SHP77 treated with DMSO at 0.1 percent for 48 hours (cell line): ENCODE measurements at regions not wholly inside any gene's neighbourhood (a gene's known extent, or its start where the extent isn't known, plus 50 kb on each side); places are given as distances from the start of the nearest gene placed in this dataset.

Experiments
- DNase-seq: peaks from one replicate; lab custom pipeline; 2025; lab: John Stamatoyannopoulos, UW

DNA sequence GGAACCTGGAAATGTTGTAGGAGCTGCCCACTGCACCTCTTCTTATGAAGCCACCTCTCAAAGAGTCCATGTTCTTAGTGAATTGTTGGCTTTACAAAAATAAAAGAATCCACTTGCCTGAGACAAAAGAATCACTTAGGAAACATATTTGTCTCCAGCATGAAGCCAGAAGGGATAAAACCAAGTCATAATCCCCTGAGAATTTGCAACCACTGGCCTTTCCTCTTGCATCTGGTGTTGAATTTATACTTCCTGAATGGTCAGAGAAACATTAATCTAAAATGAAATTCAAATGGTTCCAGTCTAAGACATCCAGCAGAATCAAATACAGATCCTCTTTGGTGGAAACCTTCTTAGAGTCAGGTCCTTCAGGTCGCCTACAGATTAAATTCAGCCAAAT, 192.5 kb upstream of the ECI2 start:
- no peak for DNase-seq

DNA sequence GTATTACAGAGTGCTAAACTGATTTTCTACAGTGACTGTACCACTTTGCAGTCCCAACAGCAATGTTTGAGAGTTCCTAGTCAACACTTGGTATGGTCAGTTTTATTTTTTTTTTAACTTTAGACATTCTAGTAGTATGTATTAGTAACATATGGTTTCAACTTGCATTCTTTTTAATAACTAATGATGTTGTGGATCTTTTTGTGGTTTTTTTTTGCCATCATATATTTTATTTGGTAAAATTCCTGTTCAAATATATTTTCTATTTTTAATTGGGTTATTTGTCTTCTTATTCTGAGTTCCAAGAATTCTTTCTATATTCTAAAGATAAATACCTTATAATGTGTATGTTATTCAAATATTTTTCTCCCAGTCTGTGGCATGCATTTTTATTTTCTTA, 189.4 kb upstream of the ECI2 start:
- no peak for DNase-seq

DNA sequence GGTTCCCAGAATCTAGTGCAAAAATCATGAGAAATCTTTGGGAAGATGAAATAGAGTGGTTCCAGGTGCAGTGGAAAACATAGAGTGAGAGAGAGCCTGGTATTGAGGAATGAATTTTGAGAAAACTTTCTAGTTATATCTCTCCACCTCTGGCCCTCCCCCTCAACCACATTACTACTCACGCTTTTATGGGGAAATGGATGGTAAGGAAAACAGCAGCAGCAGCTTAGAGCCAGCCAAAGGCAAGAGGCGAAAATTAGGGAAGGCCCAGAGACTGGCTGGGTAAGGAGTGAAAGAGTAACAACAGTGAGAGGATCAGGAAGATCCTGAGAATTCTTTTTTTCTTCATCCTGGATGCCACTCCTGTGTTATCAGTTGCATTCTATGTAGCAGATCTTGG, 187.9 kb upstream of the ECI2 start:
- no peak for DNase-seq

DNA sequence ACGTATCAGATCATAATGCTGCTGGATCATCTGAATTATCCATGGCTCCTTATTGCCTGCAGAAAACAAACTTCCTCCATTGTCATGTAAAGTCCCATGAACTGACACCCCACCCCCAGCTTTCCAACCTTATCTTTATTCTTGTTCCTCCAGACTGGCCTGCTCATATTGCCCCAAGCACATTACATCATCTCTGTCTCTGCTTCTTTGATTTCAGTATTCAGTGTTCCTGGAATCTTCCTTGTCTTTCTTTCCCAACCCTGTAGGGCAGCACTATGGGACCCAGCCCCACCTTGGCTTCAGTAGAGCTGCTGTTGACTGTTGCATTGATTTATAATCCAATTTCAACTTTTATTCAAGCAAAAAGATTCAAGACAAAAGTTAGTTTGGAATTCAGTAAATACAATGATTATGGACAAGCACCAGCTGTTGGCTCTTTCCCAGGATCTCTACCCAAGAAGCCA, 187.5 kb upstream of the ECI2 start:
- no peak for DNase-seq

DNA sequence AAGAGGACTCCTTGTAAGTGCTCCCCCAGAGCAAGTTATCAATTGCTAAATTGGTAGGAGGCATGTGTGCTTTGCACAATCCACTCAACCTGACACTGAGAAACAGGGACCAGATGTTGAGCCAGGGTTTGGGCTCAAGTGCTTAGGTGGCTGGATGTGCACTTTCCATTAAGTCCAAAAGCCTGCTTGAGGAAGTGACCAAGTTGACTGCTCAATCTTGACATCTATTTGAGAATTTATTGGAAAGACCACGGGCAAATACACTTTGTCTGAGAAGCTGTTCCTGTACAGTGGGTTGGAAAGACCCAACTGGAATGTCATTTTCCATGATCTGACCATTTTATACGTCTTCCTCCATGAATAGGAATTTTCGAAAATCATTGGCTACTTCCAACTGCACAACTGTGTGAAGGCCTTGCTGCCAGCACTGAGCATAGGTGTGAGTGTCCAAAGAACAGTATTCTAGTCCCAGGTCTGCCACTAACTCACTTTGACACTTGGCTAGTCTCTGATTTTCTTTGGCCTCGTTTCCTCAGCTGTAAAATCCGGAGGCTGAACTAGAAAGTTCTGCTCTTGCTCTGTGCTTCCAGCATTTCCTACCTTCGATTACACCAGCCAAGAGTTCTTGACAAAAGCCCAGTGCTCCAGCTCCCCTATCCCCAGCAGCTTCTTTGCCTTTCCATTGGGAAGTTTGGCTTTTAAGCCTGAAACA, 186.9 kb upstream of the ECI2 start:
- no peak for DNase-seq

DNA sequence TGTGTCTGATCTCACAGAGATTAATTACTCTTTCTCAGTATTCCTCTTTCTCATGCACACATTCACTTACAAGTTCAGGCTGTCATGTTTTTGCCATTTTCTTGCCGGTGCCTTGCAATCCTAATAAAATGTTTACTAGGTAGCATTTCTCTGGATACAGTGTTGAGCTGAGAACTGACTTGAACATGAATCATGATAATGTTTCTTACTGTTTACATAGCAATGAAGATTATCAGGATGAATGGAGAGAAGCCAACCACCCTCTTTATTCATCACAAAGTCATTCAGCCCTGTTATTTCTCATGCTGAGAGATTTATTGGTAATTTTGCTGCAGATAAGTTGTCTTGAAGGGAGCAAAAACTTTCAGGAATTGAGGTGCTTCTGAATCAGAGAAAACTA, 185.5 kb upstream of the ECI2 start:
- no peak for DNase-seq

DNA sequence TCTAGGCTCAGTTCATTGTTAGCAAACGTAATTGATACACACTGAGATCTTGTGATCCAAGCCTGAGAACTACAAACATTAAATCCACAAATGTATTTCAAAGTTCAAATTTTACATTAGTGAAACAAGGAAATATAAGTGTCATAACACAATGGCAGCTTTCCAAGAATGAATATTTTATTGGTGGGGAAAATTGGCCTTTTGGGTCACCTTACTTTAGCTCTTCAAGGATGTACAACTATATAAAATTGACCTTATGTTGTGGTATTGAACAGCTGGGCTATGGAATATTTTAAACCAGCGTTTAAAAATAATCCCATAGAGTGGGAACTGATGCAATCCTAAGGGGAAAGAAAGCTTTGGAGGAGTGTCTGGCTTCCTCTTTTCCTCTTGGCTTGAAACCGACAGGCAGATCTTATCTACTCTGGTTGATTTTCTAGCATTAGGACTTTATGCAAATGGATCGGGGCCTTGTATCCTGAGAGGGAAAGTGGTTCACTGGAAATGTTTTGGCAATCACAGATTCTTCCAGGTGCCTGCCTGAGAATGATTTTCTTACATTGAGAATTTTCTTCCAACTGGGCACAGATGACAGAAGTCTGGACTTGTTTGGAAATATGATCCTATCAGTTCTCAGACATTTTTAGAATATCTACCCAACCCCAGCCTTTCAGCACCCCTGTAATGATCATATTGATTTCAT, 184.8 kb upstream of the ECI2 start:
- DNase-seq = no peak

DNA sequence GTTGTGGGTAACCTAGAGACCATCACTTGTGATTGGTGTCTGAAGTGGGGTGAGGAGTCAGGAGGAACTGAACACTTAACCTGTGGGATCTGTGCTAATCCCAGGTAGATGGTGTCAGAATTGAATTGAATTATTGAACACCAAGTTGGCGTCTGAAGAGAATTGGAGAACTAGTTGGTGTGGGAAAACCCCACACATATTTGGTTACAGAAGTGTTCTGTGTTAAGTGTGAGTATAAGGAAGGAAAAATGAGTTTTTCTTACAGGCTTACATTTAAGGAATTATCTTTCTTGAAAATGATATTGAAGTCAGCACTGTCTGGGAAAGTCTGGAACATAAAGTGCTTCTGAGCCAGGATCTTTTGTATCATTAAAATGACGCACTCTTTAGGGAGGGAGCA, 182.9 kb upstream of the ECI2 start:
- DNase-seq = no peak

DNA sequence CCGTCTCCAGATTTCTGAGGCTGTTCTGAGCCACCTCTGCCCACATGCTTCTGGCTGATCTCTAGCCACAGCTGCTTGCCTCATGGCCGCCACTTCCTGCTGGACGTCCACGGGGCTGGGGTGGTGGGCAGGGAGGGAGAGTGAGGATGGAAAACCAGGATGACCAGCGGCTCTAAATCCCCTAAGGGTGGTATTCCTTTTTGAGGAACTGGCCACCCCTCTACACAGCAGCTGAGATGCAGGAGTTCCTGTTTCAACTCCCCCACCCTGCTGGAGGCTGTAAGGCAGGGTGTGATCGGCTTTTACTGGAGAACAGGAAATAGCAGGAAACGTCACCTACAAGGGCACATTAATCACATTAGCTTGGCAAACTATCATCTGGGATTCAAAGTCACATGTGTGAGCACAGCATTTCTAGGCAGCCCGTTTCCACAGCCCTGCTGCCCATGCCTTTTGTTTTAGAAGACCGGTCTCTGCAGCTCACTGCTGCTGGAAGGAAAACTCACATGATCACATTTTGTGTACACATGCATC, 181.6 kb upstream of the ECI2 start:
- DNase-seq = peak; percentile 64

DNA sequence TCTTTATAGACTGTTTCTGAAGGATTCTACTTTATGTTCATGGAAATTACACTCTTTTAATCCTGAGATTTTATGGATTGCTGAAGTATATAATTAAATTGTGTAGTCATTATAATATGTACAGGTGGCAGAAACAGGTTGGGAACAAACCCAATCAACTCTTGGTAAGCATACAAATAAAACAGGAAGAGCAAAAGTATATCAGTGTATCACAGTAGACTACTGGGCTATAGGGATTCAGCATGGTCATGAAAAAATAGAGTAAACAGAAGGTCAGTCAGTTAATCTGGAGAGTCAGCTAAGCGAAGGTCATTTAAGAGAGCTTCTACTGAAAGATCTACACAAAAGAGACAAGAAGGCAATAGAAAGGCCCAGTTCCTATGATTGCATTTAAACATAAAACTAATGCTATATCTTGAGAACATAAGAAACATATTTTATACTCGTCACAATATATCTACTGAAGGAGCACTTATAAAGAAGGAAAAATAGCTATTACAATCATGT, 178.9 kb upstream of the ECI2 start:
- DNase-seq = no peak

DNA sequence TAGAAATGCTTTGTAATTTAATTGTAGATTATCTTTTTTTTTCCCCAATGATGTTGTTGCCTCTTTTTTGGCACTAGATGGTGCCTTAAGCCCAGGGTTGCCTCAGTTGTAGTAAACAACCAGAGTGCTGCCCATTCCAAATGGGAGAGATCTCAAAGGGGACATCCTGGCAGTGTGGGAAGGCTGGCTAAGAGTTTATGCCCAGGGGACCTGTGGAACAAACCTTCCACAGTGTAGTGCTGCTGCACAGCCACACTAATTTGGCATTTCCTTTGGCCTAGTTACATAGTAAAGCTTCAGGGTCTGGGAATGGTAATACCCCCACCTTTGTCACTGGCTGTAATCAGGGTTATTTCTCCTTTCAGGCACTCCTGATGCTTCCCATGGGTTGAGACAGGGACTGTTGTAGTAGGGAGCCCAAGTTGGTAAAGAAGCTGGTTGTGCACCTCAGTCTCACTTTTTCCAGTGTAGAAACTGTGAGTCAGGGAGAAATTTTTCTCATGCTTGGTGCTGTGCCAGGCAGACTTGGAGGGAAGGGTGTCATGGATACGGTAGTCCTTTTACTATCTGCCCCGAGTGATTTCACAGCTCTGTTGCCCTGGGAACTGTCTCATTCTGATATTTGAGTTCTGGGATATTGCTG, 177.8 kb upstream of the ECI2 start:
- peak; percentile 32 for DNase-seq

DNA sequence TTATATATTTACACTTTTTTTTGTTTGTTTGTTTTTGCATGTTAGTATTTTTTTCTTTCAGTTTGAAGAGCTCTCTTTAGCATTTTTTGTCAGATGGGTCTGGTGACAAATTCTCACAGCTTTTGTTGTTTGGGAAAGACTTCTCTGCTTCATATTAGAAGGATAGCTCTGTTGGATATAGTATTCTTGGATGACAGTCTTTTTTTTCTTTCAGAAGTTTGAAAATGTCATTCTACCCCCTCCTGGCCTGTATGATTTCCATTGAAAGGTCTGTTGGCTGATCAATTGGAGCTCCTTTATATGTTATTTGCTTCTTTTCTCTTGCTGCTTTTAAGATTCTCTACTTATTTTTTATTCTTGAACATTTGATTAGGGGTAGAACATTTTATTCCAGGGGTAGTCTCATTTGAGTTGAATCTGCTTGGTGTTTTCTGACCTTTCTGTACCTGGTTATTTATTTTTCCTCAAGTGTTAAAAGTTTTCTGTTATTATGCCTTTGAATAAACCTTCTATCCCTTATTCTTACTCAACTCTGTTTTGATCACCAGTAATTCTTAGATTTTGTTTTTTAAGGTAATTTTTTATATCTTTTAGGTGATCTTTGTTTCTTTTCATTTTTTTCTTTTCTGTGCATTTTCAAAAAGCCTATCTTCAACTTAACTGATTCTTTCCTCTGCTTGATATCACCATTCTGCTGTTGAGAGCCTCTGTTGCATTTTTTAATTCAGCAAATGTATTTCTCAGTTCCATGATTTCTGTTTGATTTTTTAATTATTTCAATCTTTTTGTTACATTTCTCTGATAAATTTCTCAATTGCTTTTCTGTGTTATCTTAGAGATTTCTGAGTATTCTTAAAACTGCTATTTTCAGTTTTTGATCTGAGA, 176.8 kb upstream of the ECI2 start:
- no peak for DNase-seq

DNA sequence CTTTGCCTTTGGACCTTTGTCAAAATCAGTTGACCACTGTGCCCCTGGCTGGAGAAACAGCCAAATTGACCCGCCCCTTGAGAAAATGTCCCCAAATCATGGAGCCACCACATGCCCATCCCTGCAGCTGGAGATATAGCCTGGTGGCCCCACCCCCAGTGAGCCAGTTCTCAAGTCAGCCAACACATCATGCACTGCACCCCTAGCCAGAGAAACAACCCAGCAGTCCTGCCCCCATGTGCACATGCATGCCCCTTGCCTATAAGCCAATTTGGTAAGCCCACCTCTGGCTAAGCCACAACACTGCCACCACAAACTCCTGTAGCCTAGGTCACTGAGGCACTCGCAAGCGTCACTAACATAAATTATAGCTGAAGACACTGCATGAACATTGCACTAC, 174.2 kb upstream of the ECI2 start:
- DNase-seq = no peak

DNA sequence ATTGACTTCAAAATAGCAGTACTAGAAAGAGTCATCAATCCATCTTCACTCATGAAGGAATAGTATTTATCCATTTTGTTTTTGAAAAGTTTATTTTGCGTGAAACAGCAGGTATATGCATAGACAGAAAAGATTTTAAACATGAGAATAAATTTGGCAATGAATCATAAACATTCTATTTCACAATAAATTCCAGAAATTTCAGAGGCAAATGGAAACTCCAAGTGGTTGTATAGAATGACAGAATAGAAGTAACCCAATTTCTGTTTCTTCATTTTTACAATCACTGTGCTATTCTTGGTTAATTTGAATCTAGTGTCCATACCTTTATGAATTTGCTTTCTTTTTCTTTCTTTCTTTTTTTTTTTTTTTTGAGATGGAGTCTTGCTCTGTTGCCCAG, 173.0 kb upstream of the ECI2 start:
- no peak for DNase-seq

DNA sequence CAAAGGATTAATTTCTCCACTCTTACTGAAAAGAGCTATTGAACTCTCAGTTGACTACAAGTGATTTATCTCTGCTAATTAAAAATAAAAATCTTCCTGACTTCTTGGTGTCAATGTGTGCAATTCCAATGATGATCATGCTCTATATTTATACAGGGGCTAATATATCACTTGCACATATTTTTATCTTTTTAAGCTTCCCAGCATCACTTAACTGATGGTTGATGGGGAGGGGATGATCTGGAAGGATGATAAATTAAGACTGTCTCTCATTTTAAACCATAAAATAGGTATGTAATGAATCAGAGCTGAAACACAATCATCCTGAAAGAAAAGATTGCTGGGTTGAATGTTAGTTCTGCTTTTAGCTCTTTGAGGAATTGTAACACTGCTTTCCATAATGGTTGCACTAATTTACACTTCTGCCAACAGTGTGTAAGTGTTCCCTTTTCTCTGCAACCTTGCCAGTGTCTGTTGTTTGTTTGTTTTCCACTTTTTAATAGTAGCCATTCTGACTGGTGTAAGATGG, 169.6 kb upstream of the ECI2 start:
- DNase-seq = no peak

DNA sequence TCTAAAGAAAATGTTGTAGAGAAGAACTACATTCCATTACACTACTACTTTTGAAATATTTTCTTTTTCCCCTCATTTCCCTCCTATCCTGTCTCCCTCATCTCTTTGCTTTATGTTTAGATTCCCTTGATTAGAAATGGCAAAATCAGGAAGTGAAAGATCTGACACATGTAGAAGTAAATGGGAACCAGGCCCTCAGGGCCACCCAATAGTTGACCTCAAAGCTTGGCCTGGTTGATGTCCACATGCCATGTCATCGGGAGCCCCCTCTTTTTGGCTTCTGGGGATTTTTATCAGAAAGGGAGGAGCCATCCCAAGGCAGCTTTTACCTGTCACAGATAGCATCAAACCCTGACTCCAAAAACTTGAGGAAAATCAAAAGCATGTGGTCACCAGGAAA, 168.3 kb upstream of the ECI2 start:
- no peak for DNase-seq

DNA sequence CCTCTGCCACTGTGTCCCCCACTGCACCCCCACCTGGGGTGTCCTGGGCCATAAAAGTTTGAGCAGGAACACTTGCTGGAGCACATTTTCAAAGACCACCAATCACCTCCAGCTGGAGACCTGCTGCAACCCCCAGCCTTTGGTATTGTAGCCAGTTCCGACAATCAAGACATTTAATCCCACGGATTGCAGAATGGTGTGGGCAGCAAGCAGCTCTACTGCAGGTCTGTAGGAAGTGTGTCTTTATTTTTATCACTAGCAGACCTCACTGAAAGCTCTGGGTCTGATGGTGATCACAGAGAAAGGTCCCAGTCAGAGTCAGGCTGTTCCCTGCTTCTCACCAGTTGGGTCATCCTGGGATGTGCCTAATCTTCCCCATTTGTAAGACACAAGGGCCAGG, 167.1 kb upstream of the ECI2 start:
- no peak for DNase-seq

DNA sequence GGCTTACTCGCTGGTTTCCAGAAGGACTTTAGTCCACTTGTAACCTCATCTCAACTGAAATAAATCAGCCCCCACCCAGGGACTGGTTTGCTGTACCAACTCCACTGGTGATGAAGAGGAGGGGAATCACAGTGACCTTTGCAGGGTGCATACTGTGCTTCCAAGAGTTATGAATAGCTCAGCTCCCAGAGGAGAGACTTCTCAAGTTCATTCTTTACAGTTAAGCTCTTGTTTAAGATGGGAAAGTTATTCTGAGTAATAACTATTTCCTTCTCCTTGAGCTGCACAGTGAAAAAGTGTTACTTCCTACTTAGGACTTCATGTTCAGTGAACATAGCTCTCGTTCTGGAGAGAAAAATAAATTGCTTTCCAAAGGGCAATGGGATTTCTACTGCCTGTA, 166.5 kb upstream of the ECI2 start:
- DNase-seq = no peak

DNA sequence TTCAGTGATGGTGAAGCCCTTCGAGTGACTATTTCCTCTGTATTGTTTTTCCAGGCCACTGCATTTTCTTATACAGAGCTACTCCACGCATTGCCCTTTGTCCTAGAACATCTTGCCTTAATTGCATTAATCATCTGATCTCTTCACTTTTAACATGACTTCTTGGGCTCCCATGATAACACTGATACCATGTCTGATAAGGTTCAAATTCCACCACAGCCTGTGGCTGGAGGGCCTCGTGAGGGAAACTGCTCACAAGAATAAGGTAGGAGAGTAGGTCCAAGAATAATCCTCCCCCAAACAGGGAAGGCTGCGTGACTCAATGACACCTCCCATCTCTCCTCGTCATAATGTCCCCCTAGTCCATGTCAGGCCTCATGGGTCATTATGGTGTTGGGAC, 165.5 kb upstream of the ECI2 start:
- no peak for DNase-seq

DNA sequence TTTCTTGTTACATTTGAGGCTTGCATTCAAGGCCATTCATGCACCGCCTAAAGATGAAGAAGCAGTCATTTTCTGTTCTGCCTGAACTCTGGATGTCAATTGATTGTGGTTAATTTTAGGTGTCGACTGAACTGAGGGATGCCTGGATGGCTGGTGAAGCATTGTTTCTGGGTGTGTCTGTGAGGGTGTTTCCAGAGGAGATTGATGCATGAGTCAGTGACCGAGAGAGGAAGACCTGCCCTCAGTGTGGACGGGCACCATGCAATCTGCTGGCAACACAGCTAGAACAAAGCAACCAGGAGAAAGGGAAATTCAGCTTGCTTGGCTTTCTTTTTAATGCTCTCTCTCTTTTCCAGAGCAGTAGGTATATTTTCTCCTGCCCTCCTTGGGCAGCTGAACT, 164.1 kb upstream of the ECI2 start:
- no peak for DNase-seq

DNA sequence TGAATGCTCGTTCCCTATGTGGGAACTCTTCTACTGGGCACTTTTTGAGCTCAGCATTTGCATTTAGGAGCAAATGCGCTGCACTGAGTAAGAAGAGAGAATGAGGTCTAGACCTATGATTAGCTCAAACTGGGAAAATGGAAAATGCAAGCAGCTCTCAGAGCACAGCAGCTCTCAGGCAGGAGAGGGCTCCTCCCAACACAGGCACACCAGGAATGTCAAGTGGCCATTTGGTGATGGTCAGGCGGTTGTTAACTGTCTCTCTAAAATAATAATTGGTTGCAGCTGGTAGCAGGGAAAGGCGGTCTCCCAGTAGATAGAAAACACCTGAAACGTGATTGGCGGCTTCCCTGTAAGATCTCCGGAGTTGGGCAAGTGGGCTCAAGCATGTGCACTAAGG, 162.0 kb upstream of the ECI2 start:
- no peak for DNase-seq

DNA sequence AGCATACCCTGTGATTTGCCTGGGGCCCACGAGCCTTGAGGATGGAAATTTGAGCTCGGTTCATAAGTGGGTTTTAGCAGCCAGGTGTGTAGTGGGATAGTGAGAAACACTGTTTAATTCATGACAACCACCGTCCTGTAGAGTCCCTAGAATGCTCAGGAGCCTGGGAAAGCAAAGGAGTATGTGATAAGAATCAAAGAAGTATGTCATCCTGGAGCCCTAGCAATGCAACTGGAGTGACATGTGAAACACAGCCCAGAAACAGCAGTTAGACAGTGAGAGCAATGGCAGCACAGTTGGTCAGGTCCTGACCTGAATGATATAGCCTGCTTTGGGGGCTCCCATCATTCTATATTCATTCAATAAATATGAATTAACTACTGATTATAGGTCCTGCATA, 161.2 kb upstream of the ECI2 start:
- no peak for DNase-seq
